ENCODE measurements at regions not wholly inside any gene's neighbourhood (a gene's known extent, or its start where the extent isn't known, plus 50 kb on each side); places are given as distances from the start of the nearest gene placed in this dataset.

GRCh38 chr18:25842665-25843064, 247.7 kb downstream of the SS18 start:
- CTCF ChIA-PET: no interaction called here

More at GRCh38 chr18:25842665-25843064, 247.7 kb downstream of the SS18 start:
- no peaks in the 10 kb centered on the region for H3K4me1 ChIP-seq (ENCODE audit: control insufficient read depth, extremely low read depth, insufficient read depth, low read length)
- no peak overlapping the region for H3K4me3 ChIP-seq (replicated peaks in 1 of 3; ENCODE audit: insufficient read depth in 1 of 3, low read depth in 1 of 3, low read length in 3 of 3)
- dilution Hi-C loops (cut with MboI; ENCODE audit: extremely low pct_ligation_motif_present, low sequenced_read_pairs): no loop called here
- no peaks in the 10 kb centered on the region for H4K20me1 ChIP-seq (replicated peaks; ENCODE audit: control insufficient read depth, extremely low read depth, insufficient read depth, low read length)
- H3K79me2 ChIP-seq (ENCODE audit: control insufficient read depth, insufficient read depth, low read length): no peaks in the 10 kb centered on the region
- DNase-seq (ENCODE audit: low read depth, low spot score) (no peak), FAIRE-seq (no peak)
- H3K27ac ChIP-seq (ENCODE audit: insufficient read depth, low read depth, low read length): no peak overlapping the region
- no peak overlapping the region for H3K9ac ChIP-seq (replicated peaks; ENCODE audit: extremely low read depth, insufficient read depth, low read length)
- intact Hi-C loops (cut with micrococcal nuclease): no loop called here
- H3K27me3 ChIP-seq (ENCODE audit: control insufficient read depth in 2 of 2, insufficient read depth in 2 of 2, low read length in 2 of 2): peaks cover 13 to 25% of the 10 kb centered on the region in 2 experiments
- H3K9me1 ChIP-seq (replicated peaks; ENCODE audit: control insufficient read depth, extremely low read depth, insufficient read depth, low read length): no peaks in the 10 kb centered on the region
- TF ChIP-seq MAX (IDR thresholded peaks at IDR 0.05; ENCODE audit: insufficient read depth, insufficient read length) (no peak), EZH2 (IDR thresholded peaks at IDR 0.05; ENCODE audit: borderline replicate concordance, low read depth, low read length, severe bottlenecking) (no peak), POLR2A (IDR thresholded peaks at IDR 0.05; ENCODE audit: low read depth, low read length) (no peak), POLR2AphosphoS5 (IDR thresholded peaks at IDR 0.05; ENCODE audit: insufficient read depth, low read depth, low read length) (no peak), FOS (IDR thresholded peaks at IDR 0.05; ENCODE audit: borderline replicate concordance, insufficient read depth, low read length) (no peak), MYC (IDR thresholded peaks at IDR 0.05; ENCODE audit: low read depth, low read length) (no peak), JUN (IDR thresholded peaks at IDR 0.05; ENCODE audit: borderline replicate concordance, insufficient read depth, insufficient read length, low read depth) (no peak), GATA2 (IDR thresholded peaks at IDR 0.05; ENCODE audit: insufficient read depth, insufficient read length, low read depth, low read length) (no peak)
- TF ChIP-seq, protein P1, sequence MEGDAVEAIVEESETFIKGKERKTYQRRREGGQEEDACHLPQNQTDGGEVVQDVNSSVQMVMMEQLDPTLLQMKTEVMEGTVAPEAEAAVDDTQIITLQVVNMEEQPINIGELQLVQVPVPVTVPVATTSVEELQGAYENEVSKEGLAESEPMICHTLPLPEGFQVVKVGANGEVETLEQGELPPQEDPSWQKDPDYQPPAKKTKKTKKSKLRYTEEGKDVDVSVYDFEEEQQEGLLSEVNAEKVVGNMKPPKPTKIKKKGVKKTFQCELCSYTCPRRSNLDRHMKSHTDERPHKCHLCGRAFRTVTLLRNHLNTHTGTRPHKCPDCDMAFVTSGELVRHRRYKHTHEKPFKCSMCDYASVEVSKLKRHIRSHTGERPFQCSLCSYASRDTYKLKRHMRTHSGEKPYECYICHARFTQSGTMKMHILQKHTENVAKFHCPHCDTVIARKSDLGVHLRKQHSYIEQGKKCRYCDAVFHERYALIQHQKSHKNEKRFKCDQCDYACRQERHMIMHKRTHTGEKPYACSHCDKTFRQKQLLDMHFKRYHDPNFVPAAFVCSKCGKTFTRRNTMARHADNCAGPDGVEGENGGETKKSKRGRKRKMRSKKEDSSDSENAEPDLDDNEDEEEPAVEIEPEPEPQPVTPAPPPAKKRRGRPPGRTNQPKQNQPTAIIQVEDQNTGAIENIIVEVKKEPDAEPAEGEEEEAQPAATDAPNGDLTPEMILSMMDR (IDR thresholded peaks at IDR 0.05; ENCODE audit: extremely low read depth in 1 of 2, insufficient read depth in 1 of 2, low read depth in 1 of 2, low read length in 2 of 2): no peak
- H2AFZ ChIP-seq (ENCODE audit: low read depth, low read length): no peak overlapping the region
- BruUV-seq (replicated peaks): no TSS peak
- H3K9me3 ChIP-seq (replicated peaks; ENCODE audit: control insufficient read depth, insufficient read depth, low read length): no peaks in the 10 kb centered on the region
- no peak overlapping the region for H3K4me2 ChIP-seq (ENCODE audit: insufficient read depth, low read length)
- POLR2A ChIA-PET: no interaction called here
- H3K36me3 ChIP-seq (ENCODE audit: control insufficient read depth in 2 of 2, extremely low read depth in 1 of 2, insufficient read depth in 2 of 2, low read length in 2 of 2): no peaks in the 10 kb centered on the region
